Stimulated activated CD4-positive, alpha-beta T cell treated with anti-CD3 and anti-CD28 coated beads, Interleukin-2, amount 100 ng/mL, for 24 hours (primary cell): ENCODE measurements at regions not wholly inside any gene's neighbourhood (a gene's known extent, or its start where the extent isn't known, plus 50 kb on each side); places are given as distances from the start of the nearest gene placed in this dataset.
"Not testable (repeated sequence)": the region's sequence is repeated elsewhere in the genome, so short reads cannot be mapped to it uniquely, and the experiment has no call there.

Source experiments
- DNase-seq, 2 donors: peaks; one replicate each; pipeline ENCODE4 v3.0.0-alpha.2; 2020

GRCh38 chr21:16124378-16125138 is 394.8 kb downstream of the USP25 start:
- DNase-seq, result no peak

- no peak for DNase-seq
Observed at GRCh38 chr21:16125274-16125673, 395.5 kb downstream of the USP25 start.

GRCh38 chr21:16132453-16132852 is 402.7 kb downstream of the USP25 start:
- DNase-seq, result not testable (repeated sequence)

GRCh38 chr21:16133248-16133647 is 403.5 kb downstream of the USP25 start:
- no peak for DNase-seq

GRCh38 chr21:16134134-16134533 is 404.4 kb downstream of the USP25 start:
- DNase-seq, result no peak

- no peak for DNase-seq
Observed at GRCh38 chr21:16137106-16137505, 407.3 kb downstream of the USP25 start.

GRCh38 chr21:16145052-16145451 is 415.3 kb downstream of the USP25 start:
- no peak for DNase-seq

GRCh38 chr21:16145479-16145878 is 415.7 kb downstream of the USP25 start:
- DNase-seq, result no peak

GRCh38 chr21:16154321-16154720 is 424.5 kb downstream of the USP25 start:
- DNase-seq, result no peak

- no peak for DNase-seq
Observed at GRCh38 chr21:16154951-16155635, 425.3 kb downstream of the USP25 start.

GRCh38 chr21:16156841-16157489 is 427.2 kb downstream of the USP25 start:
- no peak for DNase-seq

- DNase-seq, result no peak
Observed at GRCh38 chr21:16159213-16159970, 429.6 kb downstream of the USP25 start.

- no peak for DNase-seq
Observed at GRCh38 chr21:16159971-16160350, 430.2 kb downstream of the USP25 start.

GRCh38 chr21:16162953-16163352 is 433.2 kb downstream of the USP25 start:
- no peak for DNase-seq

GRCh38 chr21:16169102-16169511 is 439.3 kb downstream of the USP25 start:
- no peak for DNase-seq

GRCh38 chr21:16169779-16170178 is 440.0 kb downstream of the USP25 start:
- no peak for DNase-seq

- DNase-seq, result no peak
Observed at GRCh38 chr21:16176570-16176969, 446.8 kb downstream of the USP25 start.

GRCh38 chr21:16177532-16177931 is 447.8 kb downstream of the USP25 start:
- DNase-seq, result no peak

- no peak for DNase-seq
Observed at GRCh38 chr21:16179773-16180172, 450.0 kb downstream of the USP25 start.

GRCh38 chr21:16180614-16181013 is 450.8 kb downstream of the USP25 start:
- DNase-seq, result no peak

GRCh38 chr21:16181018-16181417 is 451.2 kb downstream of the USP25 start:
- no peak for DNase-seq

- no peak for DNase-seq
Observed at GRCh38 chr21:16185766-16186165, 456.0 kb downstream of the USP25 start.

- DNase-seq, result no peak
Observed at GRCh38 chr21:16186742-16187141, 457.0 kb downstream of the USP25 start.
